CD4-positive, alpha-beta T cell treated with Interleukin-2 at 100 ng/mL for 4 hours (primary cell): ENCODE measurements at regions not wholly inside any gene's neighbourhood (a gene's known extent, or its start where the extent isn't known, plus 50 kb on each side); places are given as distances from the start of the nearest gene placed in this dataset.
"Not testable (repeated sequence)": the region's sequence is repeated elsewhere in the genome, so short reads cannot be mapped to it uniquely, and the experiment has no call there.

Experiments used
- DNase-seq: peaks from one replicate; pipeline ENCODE4 v3.0.0-alpha.2; 2020; ENCODE audit warnings: low spot score

GRCh38 chr16:51977506-51977905 is 569.4 kb downstream of the TOX3 start:
- DNase-seq, result not testable (repeated sequence)

GRCh38 chr16:51971184-51971583 is 575.8 kb downstream of the TOX3 start:
- DNase-seq, result no peak

GRCh38 chr16:51968749-51969148 is 578.2 kb downstream of the TOX3 start:
- DNase-seq, result no peak

GRCh38 chr16:51967646-51968045 is 579.3 kb downstream of the TOX3 start:
- no peak for DNase-seq

- no peak for DNase-seq
These were observed 586.0 kb downstream of the TOX3 start for GRCh38 chr16:51960931-51961330.

GRCh38 chr16:51953286-51953985 is 593.5 kb downstream of the TOX3 start:
- no peak for DNase-seq

GRCh38 chr16:51952500-51952899 is 594.4 kb downstream of the TOX3 start:
- no peak for DNase-seq

GRCh38 chr16:51951668-51952298 is 595.2 kb downstream of the TOX3 start:
- DNase-seq, result no peak

GRCh38 chr16:51950118-51950780 is 596.7 kb downstream of the TOX3 start:
- no peak for DNase-seq

- no peak for DNase-seq
These were observed 597.7 kb downstream of the TOX3 start for GRCh38 chr16:51949282-51949681.

GRCh38 chr16:51941412-51941811 is 605.5 kb downstream of the TOX3 start:
- no peak for DNase-seq

GRCh38 chr16:51940183-51940582 is 606.8 kb downstream of the TOX3 start:
- no peak for DNase-seq

GRCh38 chr16:51939378-51939871 is 607.5 kb downstream of the TOX3 start:
- DNase-seq, result no peak

GRCh38 chr16:51938861-51939260 is 608.1 kb downstream of the TOX3 start:
- DNase-seq, result no peak

- DNase-seq, result no peak
These were observed 609.2 kb downstream of the TOX3 start for GRCh38 chr16:51937771-51938170.

GRCh38 chr16:51936846-51937245 is 610.1 kb downstream of the TOX3 start:
- no peak for DNase-seq

- no peak for DNase-seq
These were observed 614.6 kb downstream of the TOX3 start for GRCh38 chr16:51932317-51932716.

GRCh38 chr16:51931653-51932052 is 615.3 kb downstream of the TOX3 start:
- no peak for DNase-seq

- DNase-seq, result no peak
These were observed 622.2 kb downstream of the TOX3 start for GRCh38 chr16:51924744-51925143.

- DNase-seq, result no peak
These were observed 624.5 kb downstream of the TOX3 start for GRCh38 chr16:51922476-51922875.

GRCh38 chr16:51919736-51920135 is 627.2 kb downstream of the TOX3 start:
- DNase-seq, result no peak

GRCh38 chr16:51916814-51917213 is 630.1 kb downstream of the TOX3 start:
- no peak for DNase-seq

- no peak for DNase-seq
These were observed 630.7 kb downstream of the TOX3 start for GRCh38 chr16:51916231-51916630.
